K562 (cell line): ENCODE measurements at regions not wholly inside any gene's neighbourhood (a gene's known extent, or its start where the extent isn't known, plus 50 kb on each side); places are given as distances from the start of the nearest gene placed in this dataset.

ENCODE experiments used
- KLF1 ChIP-seq: fragments of 450-650 bp; IDR thresholded peaks from 2 replicates; pipeline ENCODE4 v1.6.1; 2016; ENCODE audit warnings: missing genetic modification characterization, missing compliant biosample characterization
- NFE2L1 ChIP-seq: fragments of 450-650 bp; IDR thresholded peaks from 2 replicates; pipeline ENCODE4 v1.6.1; 2016; ENCODE audit warnings: missing genetic modification characterization, low read depth, mild to moderate bottlenecking, missing compliant biosample characterization, moderate library complexity, borderline replicate concordance

DNA sequence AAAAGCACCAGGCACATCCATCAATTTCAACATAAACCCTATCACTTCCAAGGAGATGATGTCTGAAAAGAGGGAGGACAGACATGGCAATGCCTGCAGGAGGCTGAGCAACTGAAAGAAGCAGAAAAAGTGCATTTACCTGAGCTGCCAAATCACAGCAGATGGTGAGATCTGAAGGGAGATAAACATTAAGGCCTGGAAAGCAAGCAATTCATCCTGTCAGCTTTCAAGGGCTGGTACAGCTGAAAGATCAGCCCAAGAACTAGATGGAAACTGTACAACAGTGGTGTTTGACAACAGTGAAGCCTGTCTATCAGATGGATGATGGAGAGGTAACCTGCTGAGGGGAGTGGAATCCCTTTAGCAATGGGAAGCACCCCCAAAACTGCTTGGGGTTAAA, 433.2 kb upstream of the ZNF608 start:
- TF ChIP-seq NFE2L1 (tag) (no peak), KLF1 (tag) (no peak)
